Colonic mucosa (tissue), 4 donors: ENCODE measurements at regions not wholly inside any gene's neighbourhood (a gene's known extent, or its start where the extent isn't known, plus 50 kb on each side); places are given as distances from the start of the nearest gene placed in this dataset.

ENCODE experiments used
- DNase-seq: peaks from one replicate; pipeline ENCODE4 v3.0.0-alpha.2; 2020
- H3K27ac ChIP-seq: fragments of 200-600 bp; one replicate; pipeline ENCODE4 v1.8.0; 2021
- H3K27me3 ChIP-seq: fragments of 200-600 bp; one replicate; pipeline ENCODE4 v1.8.0; 2021
- H3K36me3 ChIP-seq: fragments of 200-600 bp; one replicate; pipeline ENCODE4 v1.8.0; 2021
- H3K4me1 ChIP-seq: fragments of 200-600 bp; one replicate; pipeline ENCODE4 v1.8.0; 2021; ENCODE audit warnings: mild to moderate bottlenecking
- H3K4me3 ChIP-seq: fragments of 200-600 bp; one replicate; pipeline ENCODE4 v1.8.0; 2021
- H3K9ac ChIP-seq, 2 donors: one replicate each; pipeline ENCODE4 v1.7.0; 2013; ENCODE audit warnings: control low read depth in 2 of 2, low read depth in 2 of 2, low read length in 2 of 2
- H3K9me3 ChIP-seq: fragments of 200-600 bp; one replicate; pipeline ENCODE4 v1.8.0; 2021
- CTCF ChIP-seq: fragments of 200-600 bp; IDR thresholded peaks from one replicate; pipeline ENCODE4 v1.8.0; 2022; ENCODE audit warnings: antibody characterized with exemption, mild to moderate bottlenecking
- intact Hi-C: fragments of 100-400 bp; cut with DNase I; formaldehyde crosslinking; loops from one replicate; pipeline ENCODE4 v1.14.1; 2022
- donor health status: healthy.
- donor health status: DM: no; HTN: no; CAD: no.
- donor health status: DM: no; HTN: no; CAD: no.

- intact Hi-C loops: no loop called here
- TF ChIP-seq CTCF: no peak
- no peak overlapping the region for H3K9ac ChIP-seq
- no peaks in the 10 kb centered on the region for H3K27me3 ChIP-seq
- H3K36me3 ChIP-seq: no peaks in the 10 kb centered on the region
- no peak for DNase-seq
- no peaks in the 10 kb centered on the region for H3K4me1 ChIP-seq
- H3K4me3 ChIP-seq: no peak overlapping the region
- H3K9me3 ChIP-seq: no peaks in the 10 kb centered on the region
- no peak overlapping the region for H3K27ac ChIP-seq
Observed at GRCh38 chr6:122118945-122119506, 280.4 kb upstream of the HSF2 start.

GRCh38 chr6:122122202-122122601 is 277.2 kb upstream of the HSF2 start:
- Histone ChIP-seq H3K9ac (no peak overlapping the region), H3K9me3 (no peaks in the 10 kb centered on the region), H3K4me3 (no peak overlapping the region), H3K4me1 (no peaks in the 10 kb centered on the region), H3K36me3 (no peaks in the 10 kb centered on the region), H3K27me3 (no peaks in the 10 kb centered on the region), H3K27ac (no peak overlapping the region)
- no peak for TF ChIP-seq CTCF
- intact Hi-C loops: no loop called here
- DNase-seq: no peak

- Histone ChIP-seq H3K27me3 (no peaks in the 10 kb centered on the region), H3K4me3 (no peak overlapping the region), H3K4me1 (no peaks in the 10 kb centered on the region), H3K9ac (no peak overlapping the region), H3K36me3 (no peaks in the 10 kb centered on the region), H3K27ac (no peak overlapping the region), H3K9me3 (no peaks in the 10 kb centered on the region)
- intact Hi-C loops: no loop called here
- DNase-seq: no peak
- no peak for TF ChIP-seq CTCF
Observed at GRCh38 chr6:122122686-122123085, 276.8 kb upstream of the HSF2 start.

GRCh38 chr6:122124908-122125307 is 274.5 kb upstream of the HSF2 start:
- no peak for DNase-seq
- no peak for TF ChIP-seq CTCF

GRCh38 chr6:122126894-122127293 is 272.6 kb upstream of the HSF2 start:
- H3K9me3 ChIP-seq: no peaks in the 10 kb centered on the region
- H3K27me3 ChIP-seq: no peaks in the 10 kb centered on the region
- H3K4me3 ChIP-seq: no peak overlapping the region
- no peak for TF ChIP-seq CTCF
- no peaks in the 10 kb centered on the region for H3K36me3 ChIP-seq
- DNase-seq: no peak
- no peak overlapping the region for H3K9ac ChIP-seq
- no peaks in the 10 kb centered on the region for H3K4me1 ChIP-seq
- intact Hi-C loops: no loop called here
- no peak overlapping the region for H3K27ac ChIP-seq

More at GRCh38 chr6:122124908-122125307, 274.5 kb upstream of the HSF2 start:
- Histone ChIP-seq H3K4me3 (no peak overlapping the region), H3K9me3 (no peaks in the 10 kb centered on the region), H3K9ac (no peak overlapping the region), H3K4me1 (no peaks in the 10 kb centered on the region), H3K27ac (no peak overlapping the region), H3K36me3 (no peaks in the 10 kb centered on the region), H3K27me3 (no peaks in the 10 kb centered on the region)
- intact Hi-C loops: no loop called here

- no peaks in the 10 kb centered on the region for H3K36me3 ChIP-seq
- H3K27me3 ChIP-seq: no peaks in the 10 kb centered on the region
- TF ChIP-seq CTCF: no peak
- no peaks in the 10 kb centered on the region for H3K4me1 ChIP-seq
- H3K9ac ChIP-seq: no peak overlapping the region
- DNase-seq: no peak
- no peak overlapping the region for H3K4me3 ChIP-seq
- intact Hi-C loops: no loop called here
- H3K9me3 ChIP-seq: no peaks in the 10 kb centered on the region
- no peak overlapping the region for H3K27ac ChIP-seq
Observed at GRCh38 chr6:122128445-122128844, 271.0 kb upstream of the HSF2 start.
